ENCODE measurements at regions not wholly inside any gene's neighbourhood (a gene's known extent, or its start where the extent isn't known, plus 50 kb on each side); places are given as distances from the start of the nearest gene placed in this dataset.
"Not testable (repeated sequence)": the region's sequence is repeated elsewhere in the genome, so short reads cannot be mapped to it uniquely, and the experiment has no call there.

DNA sequence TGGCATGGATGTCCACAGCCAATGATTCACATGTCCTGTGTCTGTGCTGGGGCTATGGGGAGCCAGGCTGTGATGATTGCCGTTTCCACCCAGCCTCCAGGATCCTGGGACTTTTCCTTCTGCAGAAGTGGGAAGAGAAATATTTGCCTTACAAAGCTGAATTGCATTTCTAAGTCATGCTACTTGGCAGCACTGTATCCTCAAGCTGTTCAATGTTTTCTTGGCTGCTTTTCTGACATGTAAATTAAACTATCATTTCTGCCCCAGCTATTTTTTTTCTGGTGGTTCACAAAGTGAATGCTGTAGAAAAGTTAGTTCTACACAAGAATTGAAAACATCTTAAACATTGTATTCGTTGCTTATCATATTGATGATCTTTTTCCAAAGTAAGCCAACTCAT lies 51.9 kb upstream of the TCERG1L start:
- DNase-seq (ENCODE audit: low spot score), result no peak

- DNase-seq (ENCODE audit: low spot score), result no peak
Observed at GRCh38 chr10:131371571-131371970, 60.0 kb upstream of the TCERG1L start.

DNA sequence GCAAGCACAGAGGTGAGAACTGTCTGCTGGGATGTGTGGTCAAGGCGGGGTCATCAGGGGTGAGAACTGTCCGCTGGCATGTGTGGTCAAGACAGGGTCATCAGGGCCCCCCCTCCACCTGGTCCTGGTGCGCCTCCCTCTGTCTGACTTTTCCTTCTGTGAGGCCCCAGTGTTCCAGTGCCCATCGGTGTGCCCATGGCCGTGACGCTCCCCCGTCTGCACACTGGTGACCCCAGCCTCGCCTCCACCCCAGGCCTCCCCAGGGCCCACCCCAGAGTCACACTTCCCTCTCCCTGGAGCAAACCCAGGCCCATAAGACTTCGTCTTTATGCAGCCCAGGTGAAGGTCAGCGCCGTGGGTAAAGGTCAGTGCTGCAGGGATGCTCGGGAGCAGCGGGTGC lies 70.1 kb upstream of the TCERG1L start:
- DNase-seq (ENCODE audit: low spot score), result no peak

- not testable (repeated sequence) for DNase-seq (ENCODE audit: low spot score)
Observed at GRCh38 chr10:131385161-131385872, 73.8 kb upstream of the TCERG1L start.

DNA sequence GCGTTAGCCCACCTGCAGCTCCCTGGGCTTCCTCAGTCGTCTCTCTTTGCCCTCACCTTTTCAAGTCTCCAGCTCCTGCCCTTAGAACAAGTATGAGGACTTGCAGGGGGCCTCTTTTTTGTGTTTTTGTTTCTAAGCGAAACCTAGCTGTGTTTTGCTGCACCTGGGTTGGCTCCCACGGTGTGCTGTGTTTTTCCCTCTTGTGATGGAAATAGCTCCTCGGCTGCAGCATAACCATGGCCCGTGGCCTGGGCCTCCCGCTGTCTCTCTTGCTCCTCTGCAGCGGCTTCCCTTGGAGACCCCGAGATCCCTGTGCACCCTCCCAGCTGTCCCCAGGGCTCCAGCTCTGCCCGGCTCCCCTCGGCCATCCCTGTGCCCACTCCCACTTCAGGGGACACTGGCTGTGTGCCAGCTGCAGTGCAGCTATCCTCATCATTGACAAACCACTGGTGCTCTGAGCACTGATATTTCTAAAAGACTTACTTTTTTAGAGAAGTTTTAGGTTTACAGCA lies 75.6 kb upstream of the TCERG1L start:
- DNase-seq (ENCODE audit: low spot score), result peak; percentile 13

GRCh38 chr10:131391936-131392335 lies 80.4 kb upstream of the TCERG1L start:
- DNase-seq (ENCODE audit: low spot score), result no peak

DNA sequence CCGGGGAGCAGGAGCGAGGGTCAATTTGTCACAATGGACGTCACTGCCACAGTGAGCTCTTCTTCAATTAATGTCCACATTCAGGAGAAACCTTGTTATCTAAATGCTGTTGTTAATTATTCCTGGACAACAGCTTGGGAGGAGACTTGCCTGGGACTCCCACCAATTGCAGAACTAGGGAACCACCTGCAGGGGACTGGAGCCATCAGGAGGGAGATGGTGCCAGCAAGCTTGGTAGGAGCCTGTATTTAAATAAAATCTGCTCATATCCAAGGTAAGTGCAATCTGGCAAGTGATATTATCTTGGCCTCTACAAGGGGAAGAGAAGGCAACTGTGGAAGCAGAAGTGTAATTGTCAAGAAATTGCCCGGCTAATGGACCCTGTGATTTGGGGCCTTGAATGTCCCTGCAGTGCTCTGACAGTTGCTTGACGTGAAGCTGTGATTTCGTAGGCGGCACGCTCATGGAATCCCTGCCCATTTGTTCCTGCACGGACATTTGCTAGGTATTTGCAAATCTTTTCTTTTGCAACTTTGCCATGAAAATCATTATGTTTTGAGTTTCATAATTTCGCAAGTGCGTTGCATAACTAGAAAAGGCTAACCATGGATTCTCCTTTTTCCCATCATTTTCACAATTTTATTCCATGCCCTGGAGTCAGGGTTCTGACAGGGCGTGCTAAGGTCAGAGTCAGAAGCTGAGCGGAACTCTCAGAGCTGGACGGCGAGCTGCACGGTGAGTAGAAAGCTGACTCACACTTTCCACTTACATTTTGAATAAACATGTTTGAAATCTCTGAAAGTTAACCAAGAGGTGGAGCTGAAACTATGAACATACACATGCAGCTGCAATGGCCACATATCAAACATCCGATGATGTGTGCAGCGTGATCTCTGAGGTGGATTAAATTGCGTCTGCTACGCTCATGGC lies 84.9 kb upstream of the TCERG1L start:
- DNase-seq (ENCODE audit: low spot score), result no peak

GRCh38 chr10:131398166-131398565 lies 86.6 kb upstream of the TCERG1L start:
- no peak for DNase-seq (ENCODE audit: low spot score)

- DNase-seq (ENCODE audit: low spot score), result no peak
Observed at GRCh38 chr10:131399981-131400380, 88.5 kb upstream of the TCERG1L start.

DNA sequence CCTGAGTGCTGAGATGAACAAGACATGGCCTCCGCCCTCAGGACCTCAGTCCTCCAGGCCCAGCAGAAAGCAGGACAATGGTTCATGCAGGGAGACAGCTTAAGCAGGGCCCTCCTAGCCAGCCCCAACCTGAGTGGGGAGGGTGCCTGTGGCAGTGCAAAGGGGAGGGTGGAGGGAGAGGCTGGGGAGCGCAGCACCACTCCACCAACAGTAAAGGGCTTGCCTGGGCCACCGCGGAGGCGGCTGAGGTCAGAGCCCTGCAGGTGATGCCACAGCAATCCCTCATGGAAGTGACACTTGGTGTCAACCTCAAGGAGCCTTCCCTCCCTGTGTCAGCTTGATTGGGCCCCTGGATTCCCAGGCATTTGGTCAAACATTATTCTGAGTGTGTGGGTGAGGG lies 89.0 kb upstream of the TCERG1L start:
- DNase-seq (ENCODE audit: low spot score), result no peak

DNA sequence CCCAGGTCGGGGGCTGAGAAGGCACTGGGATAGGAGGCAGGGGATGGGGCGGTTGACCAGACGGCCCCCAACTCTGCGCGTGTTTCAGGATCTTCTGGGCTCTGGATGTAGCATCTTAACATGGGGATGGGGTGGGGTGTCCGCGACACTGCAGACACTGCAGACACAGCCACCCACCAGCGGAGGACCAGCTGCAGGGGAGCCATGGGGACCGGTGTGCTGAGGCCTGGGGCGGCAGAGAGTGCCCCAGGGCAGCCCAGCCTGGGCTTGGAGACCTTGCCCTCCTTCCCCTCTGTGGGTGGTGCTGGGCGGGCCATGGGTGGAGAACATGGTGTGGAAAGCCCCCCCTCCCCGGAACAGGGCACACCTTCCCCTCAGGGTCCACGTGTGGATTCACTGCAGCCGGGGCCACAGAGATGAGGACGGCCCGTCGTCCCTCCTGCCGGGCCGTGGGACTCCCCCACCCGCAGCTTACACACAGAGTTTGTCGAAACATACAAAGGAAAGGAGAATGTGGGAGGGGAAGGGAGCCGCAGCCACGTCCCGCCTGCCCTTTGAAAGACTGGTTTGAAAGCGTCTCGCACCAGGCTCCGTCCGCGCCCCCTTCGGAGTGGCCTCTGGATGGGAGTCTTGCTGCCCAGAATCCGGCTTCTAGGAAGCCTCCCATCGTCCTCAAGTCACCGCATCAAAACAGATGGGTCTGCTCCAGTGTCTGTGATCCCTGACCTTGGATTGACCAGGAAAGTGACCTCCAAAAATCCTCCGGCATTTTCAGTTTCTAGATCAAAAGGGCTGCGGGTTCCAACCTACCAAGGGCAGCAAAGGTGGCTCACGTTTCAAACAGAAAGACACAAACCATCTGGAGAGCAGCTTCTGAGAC lies 91.5 kb upstream of the TCERG1L start:
- no peak for DNase-seq (ENCODE audit: low spot score)

DNA sequence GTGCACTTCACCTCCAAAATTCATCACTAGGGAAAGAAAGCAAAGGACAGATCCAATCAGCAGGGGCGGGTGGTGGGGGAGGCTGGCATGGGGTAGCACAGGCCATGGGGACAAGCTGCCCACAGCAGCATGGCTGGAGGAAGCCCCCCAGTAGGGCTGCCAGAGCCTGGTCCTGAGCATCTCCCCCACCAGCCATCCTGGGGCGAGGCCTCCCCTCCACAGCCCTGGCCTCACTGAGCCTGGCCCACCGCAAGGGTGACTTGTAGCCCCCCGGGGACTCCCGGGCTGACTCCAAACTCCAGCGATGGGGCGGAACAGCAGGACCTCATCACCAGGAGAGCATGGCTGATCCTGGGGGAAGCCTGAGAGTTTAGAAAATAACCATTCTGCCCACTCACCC lies 92.4 kb upstream of the TCERG1L start:
- no peak for DNase-seq (ENCODE audit: low spot score)

DNA sequence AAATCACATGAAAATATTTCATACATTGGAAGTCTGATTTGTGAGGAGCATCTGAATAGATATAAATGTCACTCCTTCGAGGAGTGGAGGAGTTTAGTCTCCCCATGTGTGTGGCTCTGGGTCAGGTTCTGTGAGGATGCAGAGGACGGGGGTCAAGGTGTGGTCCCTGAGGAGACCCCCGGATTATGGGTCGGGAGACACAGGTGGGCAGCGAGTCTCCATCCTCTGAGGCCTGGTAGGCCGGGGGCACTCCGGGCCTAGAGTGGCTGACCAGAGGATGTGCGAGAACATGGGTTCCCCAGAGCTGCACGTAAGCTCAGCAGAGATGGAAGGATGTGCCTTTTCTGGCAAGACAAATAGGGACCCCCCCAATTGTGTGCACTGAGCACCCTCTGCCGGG lies 93.4 kb upstream of the TCERG1L start:
- no peak for DNase-seq (ENCODE audit: low spot score)

DNA sequence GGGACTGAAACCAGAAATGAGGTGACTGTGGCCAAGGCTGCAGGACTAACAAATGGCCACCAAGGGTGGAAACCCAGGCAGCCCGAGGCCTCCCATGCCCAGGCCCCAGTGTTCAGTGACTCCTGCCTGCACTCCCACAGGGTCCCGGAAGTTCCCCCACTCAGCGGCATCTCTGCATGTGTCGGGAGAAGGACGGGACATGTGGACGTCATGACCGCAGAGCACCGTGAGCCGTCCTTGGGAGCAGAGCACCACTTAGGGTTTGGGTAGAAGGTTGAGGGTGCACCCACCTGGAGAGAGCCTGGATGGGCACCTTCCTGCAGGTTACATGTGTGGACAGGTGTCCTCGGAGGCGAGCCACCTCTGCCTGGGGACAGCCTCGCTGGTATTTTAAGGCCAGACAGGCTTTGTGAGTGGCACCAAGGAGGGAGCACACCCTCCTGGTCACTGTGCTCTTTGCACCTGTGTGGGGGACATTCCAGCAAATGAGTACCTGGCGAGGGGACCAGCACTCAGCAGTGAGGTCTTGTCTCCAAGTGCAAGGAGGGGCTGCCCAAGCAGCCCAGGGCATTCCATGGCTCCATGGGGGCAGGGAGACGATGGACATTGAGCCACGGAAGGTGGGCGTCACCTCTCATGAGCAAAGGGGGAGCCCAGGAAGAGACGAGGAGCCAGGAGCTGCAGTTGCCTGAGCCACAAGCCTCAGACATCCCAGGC lies 95.3 kb upstream of the TCERG1L start:
- DNase-seq (ENCODE audit: low spot score), result no peak

DNA sequence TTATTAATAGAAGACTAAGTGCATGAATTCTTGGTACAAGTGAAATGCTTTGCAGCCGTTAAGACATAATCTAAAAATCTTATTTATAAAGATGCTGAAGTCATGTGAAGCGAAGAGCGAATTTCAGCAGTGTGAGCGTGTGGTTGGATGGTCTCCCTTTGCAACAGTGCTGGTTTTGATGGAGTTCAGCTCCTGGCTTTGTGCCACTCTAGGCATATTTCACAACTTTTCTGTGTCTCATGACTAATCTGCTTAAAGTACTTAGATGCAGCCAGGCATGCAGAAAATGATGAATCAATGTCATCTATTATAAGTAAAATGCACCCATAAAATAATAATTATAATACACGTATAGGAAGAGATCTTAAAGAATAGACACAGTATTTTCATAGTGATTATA lies 107.2 kb upstream of the TCERG1L start:
- DNase-seq (ENCODE audit: low spot score), result no peak

DNA sequence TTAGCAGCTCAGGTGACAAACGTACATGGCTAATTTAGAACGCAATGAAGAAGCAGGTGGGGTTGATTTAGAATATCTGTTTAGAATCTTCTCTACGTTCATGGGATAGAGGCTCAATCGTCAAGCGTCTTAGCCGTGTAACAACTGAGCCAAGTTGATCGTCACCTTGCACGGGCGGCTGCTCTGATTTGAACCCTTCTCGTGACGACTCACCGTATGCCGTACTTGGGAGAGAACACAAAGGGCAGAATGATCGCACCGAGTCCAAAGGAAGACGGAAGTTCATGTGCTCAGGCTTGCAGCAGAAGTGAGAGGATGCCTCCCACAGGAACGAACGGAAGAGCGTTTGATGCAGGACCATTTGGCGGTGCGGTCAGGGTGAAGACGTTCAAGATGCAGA lies 108.3 kb upstream of the TCERG1L start:
- no peak for DNase-seq (ENCODE audit: low spot score)

- DNase-seq (ENCODE audit: low spot score), result no peak
Observed at GRCh38 chr10:131420867-131421266, 109.3 kb upstream of the TCERG1L start.

DNA sequence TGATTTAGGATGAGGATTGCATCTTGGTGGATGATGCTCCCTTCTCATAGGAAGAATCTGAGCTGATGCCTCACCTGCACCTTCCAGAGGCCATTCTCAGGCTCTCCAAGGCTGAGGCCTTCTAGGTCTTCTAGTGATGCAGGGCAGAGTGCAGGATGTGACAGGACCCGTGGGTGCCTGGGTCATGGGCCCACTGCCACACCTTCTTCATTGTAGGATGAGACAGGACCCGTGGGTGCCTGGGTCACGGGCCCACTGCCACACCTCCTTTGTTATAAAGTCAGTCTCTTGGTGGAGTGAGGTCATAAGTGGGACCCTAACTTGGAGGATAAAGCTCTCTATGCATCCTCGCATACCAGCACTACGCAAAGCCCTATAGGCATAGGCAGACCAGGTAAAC lies 109.9 kb upstream of the TCERG1L start:
- no peak for DNase-seq (ENCODE audit: low spot score)

GRCh38 chr10:131422731-131423130 lies 111.2 kb upstream of the TCERG1L start:
- DNase-seq (ENCODE audit: low spot score), result no peak

GRCh38 chr10:131424053-131424452 lies 112.5 kb upstream of the TCERG1L start:
- no peak for DNase-seq (ENCODE audit: low spot score)

- DNase-seq (ENCODE audit: low spot score), result no peak
Observed at GRCh38 chr10:131424836-131425491, 113.4 kb upstream of the TCERG1L start.

Data from NAMALWA (cell line).